DOHH2 (cell line): ENCODE measurements at regions not wholly inside any gene's neighbourhood (a gene's known extent, or its start where the extent isn't known, plus 50 kb on each side); places are given as distances from the start of the nearest gene placed in this dataset.

ENCODE experiments used
- H3F3A ChIP-seq: fragments of 200-600 bp; sonication (generic), shearing (Covaris generic); 2 replicates; pipeline ENCODE4 v1.6.0; 2016; ENCODE audit warnings: antibody characterized with exemption, mild to moderate bottlenecking; ENCODE audit not compliant: control insufficient read depth, insufficient read depth
- H3K27ac ChIP-seq: fragments of 200-600 bp; sonication (generic); 2 replicates; pipeline ENCODE4 v1.5.1; 2014; ENCODE audit warnings: low read depth, mild to moderate bottlenecking, low read length, moderate library complexity
- H3K27me3 ChIP-seq: fragments of 200-600 bp; sonication (generic); 2 replicates; pipeline ENCODE4 v1.6.1; 2014; ENCODE audit warnings: mild to moderate bottlenecking, low read length, mixed read lengths; ENCODE audit not compliant: control insufficient read depth
- H3K36me3 ChIP-seq: fragments of 200-600 bp; sonication (generic); 2 replicates; pipeline ENCODE4 v1.6.1; 2014; ENCODE audit warnings: mild to moderate bottlenecking, low read length, moderate library complexity, mixed read lengths; ENCODE audit not compliant: control insufficient read depth
- H3K4me1 ChIP-seq: fragments of 200-600 bp; sonication (generic); 2 replicates; pipeline ENCODE4 v1.6.1; 2014; ENCODE audit warnings: mild to moderate bottlenecking, low read length, mixed read lengths; ENCODE audit not compliant: control insufficient read depth
- H3K4me2 ChIP-seq: fragments of 200-600 bp; sonication (generic); 2 replicates; pipeline ENCODE4 v1.6.0; 2014; ENCODE audit warnings: mild to moderate bottlenecking, low read length, moderate library complexity
- H3K4me3 ChIP-seq: fragments of 200-600 bp; sonication (generic); 2 replicates; pipeline ENCODE4 v1.5.1; 2014; ENCODE audit warnings: mild to moderate bottlenecking, low read length, mixed read lengths
- H3K79me2 ChIP-seq: fragments of 200-600 bp; sonication (generic); 2 replicates; pipeline ENCODE4 v1.6.1; 2014; ENCODE audit warnings: mild to moderate bottlenecking, low read length, mixed read lengths; ENCODE audit not compliant: control insufficient read depth
- H3K9me2 ChIP-seq: fragments of 200-600 bp; sonication (generic); replicated peaks from 2 replicates; pipeline ENCODE4 v1.6.1; 2014; ENCODE audit warnings: mild to moderate bottlenecking, low read length, mixed read lengths; ENCODE audit not compliant: control insufficient read depth
- H3K9me3 ChIP-seq: fragments of 200-600 bp; sonication (generic); 2 replicates; pipeline ENCODE4 v1.6.1; 2014; ENCODE audit warnings: antibody characterized with exemption, low read length, mixed read lengths; ENCODE audit not compliant: control insufficient read depth, insufficient read depth
- H4K20me1 ChIP-seq: fragments of 200-600 bp; sonication (generic); 2 replicates; pipeline ENCODE4 v1.6.0; 2014; ENCODE audit warnings: low read depth, mild to moderate bottlenecking, antibody characterized with exemption, low read length, moderate library complexity; ENCODE audit not compliant: control insufficient read depth, insufficient read depth
- EZH2phosphoT487 ChIP-seq: fragments of 200-600 bp; sonication (generic); IDR thresholded peaks from 2 replicates; pipeline ENCODE4 v1.6.1; 2017; ENCODE audit warnings: borderline replicate concordance, mild to moderate bottlenecking, antibody characterized with exemption, low read length, moderate library complexity, mixed read lengths
- TF ChIP-seq, protein P1 (sequence below): fragments of 200-600 bp; sonication (generic); IDR thresholded peaks from one replicate; pipeline ENCODE4 v1.5.1; 2014; ENCODE audit warnings: antibody characterized with exemption, mild to moderate bottlenecking, low read depth, low read length; ENCODE audit not compliant: poor library complexity, severe bottlenecking

DNA sequence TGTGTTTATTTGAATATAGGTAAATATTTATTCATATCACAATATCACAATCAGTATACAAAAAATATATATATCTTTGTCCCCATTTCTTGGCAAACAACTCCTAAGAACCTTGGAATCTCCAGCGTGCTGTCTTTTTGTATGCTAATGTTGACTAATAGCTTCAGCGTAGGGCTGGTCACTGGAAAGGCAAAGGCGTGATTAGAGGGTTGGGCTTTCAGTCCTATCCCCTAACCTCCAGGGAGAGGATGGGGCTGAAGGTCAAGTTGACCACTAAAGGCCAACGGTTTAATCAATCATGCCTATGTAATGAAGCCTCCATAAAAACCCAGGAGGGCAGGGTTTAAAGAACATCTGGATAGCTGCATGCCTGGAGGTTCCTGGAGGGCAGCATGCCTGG lies 79.6 kb upstream of the BNC2 start:
- TF ChIP-seq EZH2phosphoT487: no peak
- TF ChIP-seq, protein P1, sequence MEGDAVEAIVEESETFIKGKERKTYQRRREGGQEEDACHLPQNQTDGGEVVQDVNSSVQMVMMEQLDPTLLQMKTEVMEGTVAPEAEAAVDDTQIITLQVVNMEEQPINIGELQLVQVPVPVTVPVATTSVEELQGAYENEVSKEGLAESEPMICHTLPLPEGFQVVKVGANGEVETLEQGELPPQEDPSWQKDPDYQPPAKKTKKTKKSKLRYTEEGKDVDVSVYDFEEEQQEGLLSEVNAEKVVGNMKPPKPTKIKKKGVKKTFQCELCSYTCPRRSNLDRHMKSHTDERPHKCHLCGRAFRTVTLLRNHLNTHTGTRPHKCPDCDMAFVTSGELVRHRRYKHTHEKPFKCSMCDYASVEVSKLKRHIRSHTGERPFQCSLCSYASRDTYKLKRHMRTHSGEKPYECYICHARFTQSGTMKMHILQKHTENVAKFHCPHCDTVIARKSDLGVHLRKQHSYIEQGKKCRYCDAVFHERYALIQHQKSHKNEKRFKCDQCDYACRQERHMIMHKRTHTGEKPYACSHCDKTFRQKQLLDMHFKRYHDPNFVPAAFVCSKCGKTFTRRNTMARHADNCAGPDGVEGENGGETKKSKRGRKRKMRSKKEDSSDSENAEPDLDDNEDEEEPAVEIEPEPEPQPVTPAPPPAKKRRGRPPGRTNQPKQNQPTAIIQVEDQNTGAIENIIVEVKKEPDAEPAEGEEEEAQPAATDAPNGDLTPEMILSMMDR: no peak
- no peaks in the 10 kb centered on the region for H3K9me3 ChIP-seq

DNA sequence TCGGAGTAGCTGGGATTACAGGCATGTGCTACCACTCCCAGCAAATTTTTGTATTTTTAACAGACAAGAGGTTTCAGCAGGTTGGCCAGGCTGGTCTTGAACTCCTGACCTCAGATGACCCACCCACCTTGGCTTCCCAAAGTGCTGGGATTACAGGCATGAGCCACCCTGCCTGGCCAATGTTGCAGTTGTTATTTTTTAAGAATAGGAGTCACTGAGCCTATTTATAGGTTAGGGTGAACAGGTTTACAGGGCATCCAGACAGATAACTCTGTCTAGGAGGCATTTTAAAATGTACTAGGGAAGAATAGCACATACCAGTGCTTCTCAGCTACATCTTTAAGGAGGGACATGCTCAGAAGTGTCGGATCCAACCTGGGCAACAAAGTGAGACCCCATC lies 60.1 kb upstream of the BNC2 start:
- H3K27ac ChIP-seq: no peak overlapping the region
- H3K4me2 ChIP-seq: no peak overlapping the region
- no peaks in the 10 kb centered on the region for H3K4me1 ChIP-seq
- H3K9me2 ChIP-seq: no peaks in the 10 kb centered on the region
- H4K20me1 ChIP-seq: no peaks in the 10 kb centered on the region
- no peaks in the 10 kb centered on the region for H3K9me3 ChIP-seq
- H3K4me3 ChIP-seq: no peak overlapping the region
- H3K79me2 ChIP-seq: no peaks in the 10 kb centered on the region
- TF ChIP-seq, protein P1: no peak
- TF ChIP-seq EZH2phosphoT487: no peak
- no peaks in the 10 kb centered on the region for H3F3A ChIP-seq
- no peaks in the 10 kb centered on the region for H3K27me3 ChIP-seq
- H3K36me3 ChIP-seq: no peaks in the 10 kb centered on the region

More for the DNA sequence above, 79.6 kb upstream of the BNC2 start:
- Histone ChIP-seq H3K79me2 (no peaks in the 10 kb centered on the region), H3K4me2 (no peak overlapping the region), H4K20me1 (no peaks in the 10 kb centered on the region), H3K4me3 (no peak overlapping the region), H3K27me3 (no peaks in the 10 kb centered on the region), H3F3A (no peaks in the 10 kb centered on the region), H3K9me2 (no peaks in the 10 kb centered on the region), H3K36me3 (no peaks in the 10 kb centered on the region), H3K27ac (no peak overlapping the region), H3K4me1 (no peaks in the 10 kb centered on the region)

DNA sequence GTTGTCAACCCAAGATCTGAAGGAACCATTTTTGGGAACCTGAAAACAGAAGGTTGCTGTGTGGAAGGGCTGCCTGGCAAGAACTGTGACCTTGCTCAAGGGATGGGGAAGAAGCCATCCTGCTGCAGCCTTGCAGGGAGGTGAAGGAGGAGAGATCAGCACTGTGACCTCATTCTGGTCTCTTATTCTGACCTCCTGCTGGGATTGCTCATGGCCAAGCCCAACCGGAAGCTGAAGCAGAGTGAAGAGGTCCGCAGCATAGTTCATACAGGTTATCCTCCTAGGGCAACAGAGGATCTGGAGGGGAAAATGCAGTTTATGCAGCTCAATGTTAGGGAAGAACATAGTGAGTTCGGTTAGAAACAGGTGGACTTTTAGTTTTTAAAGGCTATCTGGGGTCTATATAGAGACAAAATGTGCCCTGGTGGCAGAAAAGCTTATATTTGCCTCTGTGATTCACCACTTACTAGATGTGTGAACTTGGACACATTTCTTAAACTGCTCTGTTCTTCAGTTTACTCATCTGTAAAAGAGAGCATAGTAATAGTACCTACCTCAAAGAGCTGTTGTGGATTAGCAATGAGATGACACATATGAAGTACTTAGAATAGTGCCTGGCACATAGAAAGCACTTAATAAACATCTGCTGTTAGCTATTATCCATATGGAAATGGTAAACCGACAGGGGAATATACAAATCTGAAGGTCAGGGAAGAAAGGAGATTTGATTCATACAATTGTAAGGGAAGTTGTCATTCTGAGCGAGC lies 57.9 kb upstream of the BNC2 start:
- H3F3A ChIP-seq: no peaks in the 10 kb centered on the region
- no peaks in the 10 kb centered on the region for H4K20me1 ChIP-seq
- H3K27me3 ChIP-seq: no peaks in the 10 kb centered on the region
- no peak overlapping the region for H3K4me3 ChIP-seq
- no peak overlapping the region for H3K4me2 ChIP-seq
- no peaks in the 10 kb centered on the region for H3K9me2 ChIP-seq
- no peaks in the 10 kb centered on the region for H3K4me1 ChIP-seq
- H3K36me3 ChIP-seq: no peaks in the 10 kb centered on the region
- no peak overlapping the region for H3K27ac ChIP-seq
- H3K9me3 ChIP-seq: no peaks in the 10 kb centered on the region; the same call in 1 of the 2 replicates
- TF ChIP-seq EZH2phosphoT487: no peak
- TF ChIP-seq, protein P1: no peak
- no peaks in the 10 kb centered on the region for H3K79me2 ChIP-seq
